ENCODE measurements at regions not wholly inside any gene's neighbourhood (a gene's known extent, or its start where the extent isn't known, plus 50 kb on each side); places are given as distances from the start of the nearest gene placed in this dataset.
"Not testable (repeated sequence)": the region's sequence is repeated elsewhere in the genome, so short reads cannot be mapped to it uniquely, and the experiment has no call there.

- TF ChIP-seq CTCF (IDR thresholded peaks at IDR 0.05) (no peak), ZFX (IDR thresholded peaks at IDR 0.05; ENCODE audit: borderline replicate concordance) (no peak)
- H3K27ac ChIP-seq = no peak overlapping the region
These were observed 58.0 kb upstream of the EFCAB3 start for GRCh38 chr17:62322313-62322712.

GRCh38 chr17:62321451-62321850 lies 58.9 kb upstream of the EFCAB3 start:
- no peak for TF ChIP-seq CTCF (IDR thresholded peaks at IDR 0.05)
- TF ChIP-seq ZFX (IDR thresholded peaks at IDR 0.05; ENCODE audit: borderline replicate concordance) = no peak
- no peak overlapping the region for H3K27ac ChIP-seq

GRCh38 chr17:62319846-62320245 lies 60.5 kb upstream of the EFCAB3 start:
- H3K27ac ChIP-seq = no peak overlapping the region
- no peak for TF ChIP-seq ZFX (IDR thresholded peaks at IDR 0.05; ENCODE audit: borderline replicate concordance)
- no peak for TF ChIP-seq CTCF (IDR thresholded peaks at IDR 0.05)

GRCh38 chr17:62309396-62309795 lies 71.0 kb upstream of the EFCAB3 start:
- no peak overlapping the region for H3K27ac ChIP-seq
- TF ChIP-seq ZFX (IDR thresholded peaks at IDR 0.05; ENCODE audit: borderline replicate concordance) = no peak
- TF ChIP-seq CTCF (IDR thresholded peaks at IDR 0.05) = no peak

- no peak for TF ChIP-seq CTCF (IDR thresholded peaks at IDR 0.05)
- no peak for TF ChIP-seq ZFX (IDR thresholded peaks at IDR 0.05; ENCODE audit: borderline replicate concordance)
- no peak overlapping the region for H3K27ac ChIP-seq
These were observed 73.2 kb upstream of the EFCAB3 start for GRCh38 chr17:62307196-62307595.

- no peak overlapping the region for H3K27ac ChIP-seq
- TF ChIP-seq ZFX (IDR thresholded peaks at IDR 0.05; ENCODE audit: borderline replicate concordance) = no peak
These were observed 76.9 kb upstream of the EFCAB3 start for GRCh38 chr17:62303476-62303875.

- H3K27ac ChIP-seq = no peak overlapping the region
- TF ChIP-seq ZFX (IDR thresholded peaks at IDR 0.05; ENCODE audit: borderline replicate concordance) = no peak
- no peak for TF ChIP-seq CTCF (IDR thresholded peaks at IDR 0.05)
These were observed 79.7 kb upstream of the EFCAB3 start for GRCh38 chr17:62300697-62301096.

- H3K27ac ChIP-seq = not testable (repeated sequence)
These were observed 105.1 kb upstream of the EFCAB3 start for GRCh38 chr17:62275290-62275689.

- H3K27ac ChIP-seq = not testable (repeated sequence)
These were observed 112.0 kb upstream of the EFCAB3 start for GRCh38 chr17:62268361-62268760.

- H3K27ac ChIP-seq = not testable (repeated sequence)
These were observed 115.4 kb upstream of the EFCAB3 start for GRCh38 chr17:62264974-62265373.

GRCh38 chr17:62255791-62256190 lies 124.6 kb upstream of the EFCAB3 start:
- not testable (repeated sequence) for H3K27ac ChIP-seq

- not testable (repeated sequence) for H3K27ac ChIP-seq
These were observed 138.3 kb upstream of the EFCAB3 start for GRCh38 chr17:62242076-62242475.

- not testable (repeated sequence) for H3K27ac ChIP-seq
These were observed 140.8 kb upstream of the EFCAB3 start for GRCh38 chr17:62239569-62239968.
